ENCODE measurements at regions not wholly inside any gene's neighbourhood (a gene's known extent, or its start where the extent isn't known, plus 50 kb on each side); places are given as distances from the start of the nearest gene placed in this dataset.

GRCh38 chr13:87138866-87139265 lies 532.3 kb upstream of the SLITRK5 start:
- TF ChIP-seq FOSL2 (CRISPR knock-in tag; IDR thresholded peaks at IDR 0.05) (no peak), HDAC6 (IDR thresholded peaks at IDR 0.05; ENCODE audit: low read depth, low read length) (no peak), ZNF343 (CRISPR knock-in tag; IDR thresholded peaks at IDR 0.05) (no peak), ETV6 (CRISPR knock-in tag; conservative IDR thresholded peaks at IDR 0.05) (no peak), ZNF18 (CRISPR knock-in tag; IDR thresholded peaks at IDR 0.05; ENCODE audit: insufficient replicate concordance) (no peak), MXD3 (CRISPR knock-in tag; IDR thresholded peaks at IDR 0.05) (no peak), EP300 (IDR thresholded peaks at IDR 0.05; ENCODE audit: low read depth in 2 of 2, low read length in 2 of 2) (no peak), EP300 (CRISPR knock-in tag; IDR thresholded peaks at IDR 0.05; ENCODE audit: borderline replicate concordance) (no peak)

All from HepG2 (cell line).